ENCODE measurements at regions not wholly inside any gene's neighbourhood (a gene's known extent, or its start where the extent isn't known, plus 50 kb on each side); places are given as distances from the start of the nearest gene placed in this dataset.

GRCh38 chr11:87971354-87971753 is 203.9 kb downstream of the RAB38 start (continued):
- TF ChIP-seq, protein P1, sequence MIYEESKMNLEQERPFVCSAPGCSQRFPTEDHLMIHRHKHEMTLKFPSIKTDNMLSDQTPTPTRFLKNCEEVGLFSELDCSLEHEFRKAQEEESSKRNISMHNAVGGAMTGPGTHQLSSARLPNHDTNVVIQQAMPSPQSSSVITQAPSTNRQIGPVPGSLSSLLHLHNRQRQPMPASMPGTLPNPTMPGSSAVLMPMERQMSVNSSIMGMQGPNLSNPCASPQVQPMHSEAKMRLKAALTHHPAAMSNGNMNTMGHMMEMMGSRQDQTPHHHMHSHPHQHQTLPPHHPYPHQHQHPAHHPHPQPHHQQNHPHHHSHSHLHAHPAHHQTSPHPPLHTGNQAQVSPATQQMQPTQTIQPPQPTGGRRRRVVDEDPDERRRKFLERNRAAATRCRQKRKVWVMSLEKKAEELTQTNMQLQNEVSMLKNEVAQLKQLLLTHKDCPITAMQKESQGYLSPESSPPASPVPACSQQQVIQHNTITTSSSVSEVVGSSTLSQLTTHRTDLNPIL (CRISPR knock-in tag; IDR thresholded peaks at IDR 0.05; ENCODE audit: low read depth) = no peak

DNA sequence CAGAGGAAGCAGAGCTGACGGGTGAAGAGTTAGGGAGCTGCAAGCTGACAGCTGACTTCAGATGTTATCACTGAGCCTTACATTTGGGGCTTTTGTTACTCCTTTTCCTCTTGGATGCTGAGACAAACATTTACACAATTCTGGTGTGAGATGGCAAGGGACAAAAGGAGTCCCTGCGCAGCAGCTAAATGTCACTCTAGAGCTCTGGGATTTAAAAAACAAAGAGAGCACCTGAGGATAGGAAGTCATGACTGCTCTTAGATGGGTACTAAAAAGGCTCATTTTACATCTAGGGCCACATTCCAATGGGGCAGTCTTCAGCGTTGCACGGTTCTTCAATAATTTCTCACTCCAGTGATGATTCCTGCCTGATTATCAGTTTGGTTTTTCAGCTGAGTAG is 204.5 kb downstream of the RAB38 start:
- no peak for TF ChIP-seq POU6F1 (CRISPR knock-in tag; IDR thresholded peaks at IDR 0.05; ENCODE audit: borderline replicate concordance, low read depth)
- no peak for TF ChIP-seq TOX (CRISPR knock-in tag; IDR thresholded peaks at IDR 0.05; ENCODE audit: borderline replicate concordance)
- no peak for TF ChIP-seq ZNF8 (CRISPR knock-in tag; IDR thresholded peaks at IDR 0.05)
- TF ChIP-seq RARB (CRISPR knock-in tag; IDR thresholded peaks at IDR 0.05) = no peak
- no peak for ATAC-seq

DNA sequence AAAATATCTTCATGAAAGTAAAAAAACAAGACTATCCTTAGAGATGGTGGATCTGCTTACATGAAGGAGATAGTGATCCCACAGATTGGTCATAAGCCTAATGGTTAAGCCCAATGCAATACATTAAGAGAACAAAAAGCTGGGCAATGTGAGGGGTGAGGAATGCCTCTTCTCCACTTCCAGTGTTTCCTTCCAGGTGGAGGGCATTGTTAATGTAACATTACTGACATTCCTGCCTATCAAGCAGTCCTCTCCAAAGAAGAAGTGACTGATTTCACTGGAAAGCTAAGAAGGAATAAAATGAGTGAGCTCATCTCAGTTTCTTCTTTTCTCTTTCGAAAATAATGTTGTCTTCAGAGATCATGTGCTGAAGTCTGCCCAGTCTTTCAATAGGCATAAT is 207.8 kb downstream of the RAB38 start:
- TF ChIP-seq CSRNP3 (CRISPR knock-in tag; IDR thresholded peaks at IDR 0.05) = no peak
- TF ChIP-seq ISL1 (CRISPR knock-in tag; IDR thresholded peaks at IDR 0.05) = no peak
- no peak for TF ChIP-seq ZNF565 (CRISPR knock-in tag; conservative IDR thresholded peaks at IDR 0.05; ENCODE audit: low read depth)
- TF ChIP-seq ESRRG (CRISPR knock-in tag; IDR thresholded peaks at IDR 0.05) = no peak
- TF ChIP-seq PATZ1 (CRISPR knock-in tag; IDR thresholded peaks at IDR 0.05; ENCODE audit: borderline replicate concordance) = no peak
- no peak for TF ChIP-seq BACH2 (CRISPR knock-in tag; IDR thresholded peaks at IDR 0.05; ENCODE audit: borderline replicate concordance)
- no peak for TF ChIP-seq ZC3H10 (CRISPR knock-in tag; IDR thresholded peaks at IDR 0.05)
- no peak for TF ChIP-seq OSR1 (CRISPR knock-in tag; IDR thresholded peaks at IDR 0.05)
- ATAC-seq = no peak

GRCh38 chr11:87966694-87967093 is 208.5 kb downstream of the RAB38 start:
- TF ChIP-seq ARNTL (CRISPR knock-in tag; IDR thresholded peaks at IDR 0.05; ENCODE audit: borderline replicate concordance, low read depth) (no peak), CSDC2 (CRISPR knock-in tag; IDR thresholded peaks at IDR 0.05) (no peak), GLIS3 (CRISPR knock-in tag; IDR thresholded peaks at IDR 0.05) (no peak), PPARA (CRISPR knock-in tag; IDR thresholded peaks at IDR 0.05; ENCODE audit: borderline replicate concordance) (no peak), ESRRG (CRISPR knock-in tag; IDR thresholded peaks at IDR 0.05) (no peak), RARB (CRISPR knock-in tag; IDR thresholded peaks at IDR 0.05) (no peak), SNAI2 (CRISPR knock-in tag; IDR thresholded peaks at IDR 0.05) (no peak), TCF4 (CRISPR knock-in tag; IDR thresholded peaks at IDR 0.05; ENCODE audit: borderline replicate concordance) (no peak), ISL1 (CRISPR knock-in tag; IDR thresholded peaks at IDR 0.05) (no peak), ZNF8 (CRISPR knock-in tag; IDR thresholded peaks at IDR 0.05) (no peak)
- TF ChIP-seq, protein P1 (CRISPR knock-in tag; IDR thresholded peaks at IDR 0.05; ENCODE audit: low read depth) = no peak
- no peak for ATAC-seq

DNA sequence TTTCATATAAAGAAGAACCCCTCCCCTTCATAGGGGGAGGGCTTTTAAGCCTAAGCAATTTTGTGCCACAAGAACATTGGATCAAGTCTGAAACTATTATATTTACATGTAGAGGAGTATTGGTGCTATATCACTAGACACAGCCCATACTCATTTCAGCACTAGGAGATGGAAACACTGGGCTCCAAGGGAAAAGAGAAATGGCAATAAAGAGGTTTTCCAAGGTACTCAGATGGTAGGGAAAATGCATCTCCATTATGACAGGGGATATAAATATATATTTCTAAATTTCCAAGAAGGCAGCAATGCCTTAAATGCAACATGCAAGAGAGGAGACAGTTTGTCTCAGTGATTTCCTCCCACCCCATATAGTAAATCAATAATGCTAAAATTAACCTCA is 209.0 kb downstream of the RAB38 start:
- no peak for TF ChIP-seq ISL1 (CRISPR knock-in tag; IDR thresholded peaks at IDR 0.05)

More for the DNA sequence above, 209.0 kb downstream of the RAB38 start:
- no peak for ATAC-seq
